ENCODE measurements at regions not wholly inside any gene's neighbourhood (a gene's known extent, or its start where the extent isn't known, plus 50 kb on each side); places are given as distances from the start of the nearest gene placed in this dataset.

GRCh38 chr1:79792219-79792930 lies 785.8 kb upstream of the ADGRL4 start:
- intact Hi-C loops (cut with micrococcal nuclease; ENCODE audit: unreplicated experiment): no loop called here
- ChIA-PET CTCF (ENCODE audit: unreplicated experiment) (no interaction called here), POLR2A (interaction anchor here (0.5 to 2.4 kb wide), 9 partner anchors 9 to 1942 kb away, joined by 3 to 6 read pairs (median 3); no protein-coding TSS in a partner anchor)
- Histone ChIP-seq H3K36me3 (ENCODE audit: insufficient read depth, low read length) (no peaks in the 10 kb centered on the region; the same call in 1 of the 2 replicates), H3K4me3 (ENCODE audit: low read depth, low read length, poor library complexity, severe bottlenecking) (no peak overlapping the region), H3K79me2 (ENCODE audit: insufficient read depth, low read depth, low read length) (no peaks in the 10 kb centered on the region), H2AFZ (ENCODE audit: low read length) (peak overlapping the region; percentile 56), H3K4me1 (ENCODE audit: insufficient read depth, low read length, poor library complexity, severe bottlenecking) (peaks cover 8% of the 10 kb centered on the region), H3K27ac (ENCODE audit: low read depth, low read length, poor library complexity, severe bottlenecking) (no peak overlapping the region), H4K20me1 (ENCODE audit: insufficient read depth, low read length) (no peaks in the 10 kb centered on the region), H3K4me2 (ENCODE audit: low read length) (no peak overlapping the region), H3K9me2 (ENCODE audit: insufficient read depth, low read length) (no peaks in the 10 kb centered on the region), H3K9me3 (ENCODE audit: low read length) (peaks cover 16% of the 10 kb centered on the region; the same call in 1 of the 2 replicates)
- no peak for DNase-seq (ENCODE audit: low spot score)
- TF ChIP-seq CTCF (conservative IDR thresholded peaks at IDR 0.05; ENCODE audit: low read length) (no peak), EZH2phosphoT487 (IDR thresholded peaks at IDR 0.05; ENCODE audit: borderline replicate concordance, low read depth, low read length) (no peak)
- no TSS peak for BruUV-seq (replicated peaks)

DNA sequence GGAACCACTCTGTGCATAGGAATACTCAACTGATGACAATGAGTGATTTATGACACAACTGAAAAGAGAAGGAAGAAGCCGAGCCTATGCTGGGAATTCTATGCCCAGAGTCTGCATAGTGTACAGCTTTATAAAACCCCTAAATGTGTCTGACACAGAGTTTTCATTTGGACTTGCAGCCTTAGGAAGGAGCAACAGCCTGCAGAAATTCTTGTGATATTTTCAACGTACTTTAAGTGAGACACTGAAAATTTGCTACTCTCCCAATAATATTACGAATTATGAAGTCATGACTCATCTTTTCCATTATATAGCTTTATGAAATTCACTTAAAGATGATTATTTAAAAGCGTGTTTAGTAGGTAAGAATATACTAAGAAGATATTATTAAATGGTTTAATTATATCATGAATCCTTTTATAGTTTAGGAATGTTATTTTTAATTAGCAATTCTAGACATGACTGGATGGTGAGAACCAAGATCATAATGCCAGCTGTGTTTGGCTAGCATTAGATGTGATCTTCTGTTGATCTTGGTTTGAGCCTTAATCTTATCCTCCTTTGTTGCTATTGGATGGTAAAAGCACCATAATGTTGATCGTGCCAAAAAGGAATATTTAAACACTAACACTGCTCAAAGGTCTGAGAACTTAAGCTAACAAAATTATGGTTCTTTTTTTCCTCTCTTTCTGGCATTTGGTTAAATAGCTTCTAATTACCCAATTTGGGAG lies 785.1 kb upstream of the ADGRL4 start:
- POLR2A ChIA-PET: interaction anchor here (1.6 to 2.4 kb wide), 4 partner anchors 8 to 13 kb away, joined by 3 to 6 read pairs (median 6); no protein-coding TSS in a partner anchor
- intact Hi-C loops (cut with micrococcal nuclease; ENCODE audit: unreplicated experiment): no loop called here
- Histone ChIP-seq H2AFZ (ENCODE audit: low read length) (peak overlapping the region; percentile 56), H3K79me2 (ENCODE audit: insufficient read depth, low read depth, low read length) (no peaks in the 10 kb centered on the region), H3K4me3 (ENCODE audit: low read depth, low read length, poor library complexity, severe bottlenecking) (no peak overlapping the region), H4K20me1 (ENCODE audit: insufficient read depth, low read length) (no peaks in the 10 kb centered on the region), H3K9me3 (ENCODE audit: low read length) (peaks cover 16% of the 10 kb centered on the region; the same call in 1 of the 2 replicates), H3K36me3 (ENCODE audit: insufficient read depth, low read length) (no peaks in the 10 kb centered on the region), H3K27ac (ENCODE audit: low read depth, low read length, poor library complexity, severe bottlenecking) (no peak overlapping the region), H3K4me1 (ENCODE audit: insufficient read depth, low read length, poor library complexity, severe bottlenecking) (peaks cover 8% of the 10 kb centered on the region), H3K4me2 (ENCODE audit: low read length) (no peak overlapping the region), H3K9me2 (ENCODE audit: insufficient read depth, low read length) (no peaks in the 10 kb centered on the region)
- no peak for DNase-seq (ENCODE audit: low spot score)
- TF ChIP-seq CTCF (conservative IDR thresholded peaks at IDR 0.05; ENCODE audit: low read length) (no peak), EZH2phosphoT487 (IDR thresholded peaks at IDR 0.05; ENCODE audit: borderline replicate concordance, low read depth, low read length) (no peak)
- CTCF ChIA-PET (ENCODE audit: unreplicated experiment): no interaction called here
- BruUV-seq (replicated peaks): no TSS peak
